H1 (cell line): ENCODE measurements at regions not wholly inside any gene's neighbourhood (a gene's known extent, or its start where the extent isn't known, plus 50 kb on each side); places are given as distances from the start of the nearest gene placed in this dataset.

Source experiments
- RNF2 ChIP-seq: fragments of 200-900, 300-1000 bp; sonication (generic); IDR thresholded peaks from 2 replicates; pipeline ENCODE4 v1.7.1; 2016; ENCODE audit warnings: borderline replicate concordance, low read depth, mild to moderate bottlenecking, antibody characterized with exemption, low read length; ENCODE audit not compliant: poor library complexity, severe bottlenecking; ENCODE audit errors: missing control alignments
- SP1 ChIP-seq: IDR thresholded peaks from 2 replicates; pipeline ENCODE4 v1.6.1; 2011; ENCODE audit warnings: low read depth, low read length
- SP2 ChIP-seq: IDR thresholded peaks from 2 replicates; pipeline ENCODE4 v1.6.1; 2012; ENCODE audit warnings: mild to moderate bottlenecking, low read length, inconsistent platforms
- TF ChIP-seq, protein P1 (sequence below): IDR thresholded peaks from 2 replicates; pipeline ENCODE4 v1.6.1; 2012; ENCODE audit warnings: inconsistent platforms

DNA sequence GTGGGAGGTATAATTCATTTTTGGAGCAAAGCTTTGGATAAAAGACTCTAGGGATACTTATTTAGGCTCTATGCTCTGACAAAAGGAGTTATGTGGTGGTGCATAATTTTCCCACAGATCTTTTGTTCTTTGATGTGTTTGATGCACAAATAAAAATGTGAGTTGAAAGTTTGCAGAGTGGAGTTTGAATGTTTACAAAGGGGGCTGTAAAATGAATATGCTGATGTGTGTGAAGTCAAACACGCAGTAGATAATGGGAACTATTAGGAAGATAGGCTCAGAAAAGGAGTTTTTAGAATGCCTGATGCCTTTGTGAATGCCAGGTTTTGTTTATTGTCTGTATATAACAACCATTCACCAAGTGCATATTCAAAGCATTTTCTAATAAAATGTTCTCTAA lies 545.0 kb upstream of the EPHA7 start (continued):
- TF ChIP-seq RNF2 (no peak), SP2 (no peak), SP1 (no peak)
- TF ChIP-seq, protein P1, sequence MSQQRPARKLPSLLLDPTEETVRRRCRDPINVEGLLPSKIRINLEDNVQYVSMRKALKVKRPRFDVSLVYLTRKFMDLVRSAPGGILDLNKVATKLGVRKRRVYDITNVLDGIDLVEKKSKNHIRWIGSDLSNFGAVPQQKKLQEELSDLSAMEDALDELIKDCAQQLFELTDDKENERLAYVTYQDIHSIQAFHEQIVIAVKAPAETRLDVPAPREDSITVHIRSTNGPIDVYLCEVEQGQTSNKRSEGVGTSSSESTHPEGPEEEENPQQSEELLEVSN, result no peak
